ENCODE measurements at regions not wholly inside any gene's neighbourhood (a gene's known extent, or its start where the extent isn't known, plus 50 kb on each side); places are given as distances from the start of the nearest gene placed in this dataset.

DNA sequence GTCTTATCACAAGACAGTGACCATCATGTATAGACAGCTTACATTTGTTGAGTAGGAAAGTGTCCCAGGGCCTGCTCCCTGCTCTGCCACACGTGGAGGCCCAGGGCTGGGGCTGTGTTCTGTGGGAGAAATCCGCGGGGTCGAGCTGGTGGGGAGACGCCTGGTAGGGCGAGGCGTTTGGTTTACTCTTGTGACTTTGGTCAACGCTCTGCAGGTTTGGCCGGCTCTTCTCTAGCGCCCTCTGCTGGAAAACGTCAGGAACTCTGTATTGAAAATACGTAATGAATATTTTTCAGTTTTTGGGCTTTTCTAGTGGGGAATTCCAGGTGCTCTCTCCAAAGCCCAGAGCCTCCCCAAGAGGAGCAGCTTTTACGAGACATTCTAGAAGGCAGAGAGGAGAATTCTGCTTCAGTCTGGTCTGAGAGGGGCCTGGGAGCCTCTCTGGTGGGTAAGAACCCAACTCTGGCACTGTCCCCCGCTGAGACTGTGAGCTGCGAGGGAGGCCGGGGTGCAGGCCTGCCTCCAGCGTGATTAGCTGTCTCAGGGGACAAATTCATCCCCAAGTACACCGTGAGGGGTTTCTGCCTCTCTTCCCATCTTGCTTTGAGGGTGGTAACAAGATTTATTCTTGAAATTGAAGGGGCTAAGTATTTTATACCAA is 112.6 kb upstream of the RALGAPA2 start (continued):
- TF ChIP-seq, protein P1, sequence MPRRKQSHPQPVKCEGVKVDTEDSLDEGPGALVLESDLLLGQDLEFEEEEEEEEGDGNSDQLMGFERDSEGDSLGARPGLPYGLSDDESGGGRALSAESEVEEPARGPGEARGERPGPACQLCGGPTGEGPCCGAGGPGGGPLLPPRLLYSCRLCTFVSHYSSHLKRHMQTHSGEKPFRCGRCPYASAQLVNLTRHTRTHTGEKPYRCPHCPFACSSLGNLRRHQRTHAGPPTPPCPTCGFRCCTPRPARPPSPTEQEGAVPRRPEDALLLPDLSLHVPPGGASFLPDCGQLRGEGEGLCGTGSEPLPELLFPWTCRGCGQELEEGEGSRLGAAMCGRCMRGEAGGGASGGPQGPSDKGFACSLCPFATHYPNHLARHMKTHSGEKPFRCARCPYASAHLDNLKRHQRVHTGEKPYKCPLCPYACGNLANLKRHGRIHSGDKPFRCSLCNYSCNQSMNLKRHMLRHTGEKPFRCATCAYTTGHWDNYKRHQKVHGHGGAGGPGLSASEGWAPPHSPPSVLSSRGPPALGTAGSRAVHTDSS (CRISPR knock-in tag; conservative IDR thresholded peaks at IDR 0.05): no peak
- TF ChIP-seq EZH2 (conservative IDR thresholded peaks at IDR 0.05; ENCODE audit: low read depth, low read length): no peak
- TF ChIP-seq GLI4 (CRISPR knock-in tag; IDR thresholded peaks at IDR 0.05; ENCODE audit: borderline replicate concordance): no peak
- TF ChIP-seq, protein P2, sequence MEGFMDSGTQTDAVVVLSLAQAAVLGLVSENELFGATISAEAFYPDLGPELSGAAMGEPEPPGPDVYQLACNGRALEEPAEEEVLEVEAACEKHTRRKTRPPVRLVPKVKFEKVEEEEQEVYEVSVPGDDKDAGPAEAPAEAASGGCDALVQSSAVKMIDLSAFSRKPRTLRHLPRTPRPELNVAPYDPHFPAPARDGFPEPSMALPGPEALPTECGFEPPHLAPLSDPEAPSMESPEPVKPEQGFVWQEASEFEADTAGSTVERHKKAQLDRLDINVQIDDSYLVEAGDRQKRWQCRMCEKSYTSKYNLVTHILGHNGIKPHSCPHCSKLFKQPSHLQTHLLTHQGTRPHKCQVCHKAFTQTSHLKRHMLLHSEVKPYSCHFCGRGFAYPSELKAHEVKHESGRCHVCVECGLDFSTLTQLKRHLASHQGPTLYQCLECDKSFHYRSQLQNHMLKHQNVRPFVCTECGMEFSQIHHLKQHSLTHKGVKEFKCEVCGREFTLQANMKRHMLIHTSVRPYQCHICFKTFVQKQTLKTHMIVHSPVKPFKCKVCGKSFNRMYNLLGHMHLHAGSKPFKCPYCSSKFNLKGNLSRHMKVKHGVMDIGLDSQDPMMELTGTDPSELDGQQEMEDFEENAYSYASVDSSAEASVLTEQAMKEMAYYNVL (CRISPR knock-in tag; IDR thresholded peaks at IDR 0.05; ENCODE audit: borderline replicate concordance): no peak
- 0 out of 2 replicates have a peak, but pooled peaks have one; percentile 37 for TF ChIP-seq EED (CRISPR knock-in tag; IDR thresholded peaks at IDR 0.05)
- TF ChIP-seq ZNF816 (CRISPR knock-in tag; IDR thresholded peaks at IDR 0.05; ENCODE audit: borderline replicate concordance): no peak
- TF ChIP-seq, protein P3, sequence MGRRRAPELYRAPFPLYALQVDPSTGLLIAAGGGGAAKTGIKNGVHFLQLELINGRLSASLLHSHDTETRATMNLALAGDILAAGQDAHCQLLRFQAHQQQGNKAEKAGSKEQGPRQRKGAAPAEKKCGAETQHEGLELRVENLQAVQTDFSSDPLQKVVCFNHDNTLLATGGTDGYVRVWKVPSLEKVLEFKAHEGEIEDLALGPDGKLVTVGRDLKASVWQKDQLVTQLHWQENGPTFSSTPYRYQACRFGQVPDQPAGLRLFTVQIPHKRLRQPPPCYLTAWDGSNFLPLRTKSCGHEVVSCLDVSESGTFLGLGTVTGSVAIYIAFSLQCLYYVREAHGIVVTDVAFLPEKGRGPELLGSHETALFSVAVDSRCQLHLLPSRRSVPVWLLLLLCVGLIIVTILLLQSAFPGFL (CRISPR knock-in tag; IDR thresholded peaks at IDR 0.05): no peak
- no peak for TF ChIP-seq RAD51 (IDR thresholded peaks at IDR 0.05; ENCODE audit: borderline replicate concordance)
- TF ChIP-seq PPARG (CRISPR knock-in tag; conservative IDR thresholded peaks at IDR 0.05): no peak
- TF ChIP-seq, protein P4, sequence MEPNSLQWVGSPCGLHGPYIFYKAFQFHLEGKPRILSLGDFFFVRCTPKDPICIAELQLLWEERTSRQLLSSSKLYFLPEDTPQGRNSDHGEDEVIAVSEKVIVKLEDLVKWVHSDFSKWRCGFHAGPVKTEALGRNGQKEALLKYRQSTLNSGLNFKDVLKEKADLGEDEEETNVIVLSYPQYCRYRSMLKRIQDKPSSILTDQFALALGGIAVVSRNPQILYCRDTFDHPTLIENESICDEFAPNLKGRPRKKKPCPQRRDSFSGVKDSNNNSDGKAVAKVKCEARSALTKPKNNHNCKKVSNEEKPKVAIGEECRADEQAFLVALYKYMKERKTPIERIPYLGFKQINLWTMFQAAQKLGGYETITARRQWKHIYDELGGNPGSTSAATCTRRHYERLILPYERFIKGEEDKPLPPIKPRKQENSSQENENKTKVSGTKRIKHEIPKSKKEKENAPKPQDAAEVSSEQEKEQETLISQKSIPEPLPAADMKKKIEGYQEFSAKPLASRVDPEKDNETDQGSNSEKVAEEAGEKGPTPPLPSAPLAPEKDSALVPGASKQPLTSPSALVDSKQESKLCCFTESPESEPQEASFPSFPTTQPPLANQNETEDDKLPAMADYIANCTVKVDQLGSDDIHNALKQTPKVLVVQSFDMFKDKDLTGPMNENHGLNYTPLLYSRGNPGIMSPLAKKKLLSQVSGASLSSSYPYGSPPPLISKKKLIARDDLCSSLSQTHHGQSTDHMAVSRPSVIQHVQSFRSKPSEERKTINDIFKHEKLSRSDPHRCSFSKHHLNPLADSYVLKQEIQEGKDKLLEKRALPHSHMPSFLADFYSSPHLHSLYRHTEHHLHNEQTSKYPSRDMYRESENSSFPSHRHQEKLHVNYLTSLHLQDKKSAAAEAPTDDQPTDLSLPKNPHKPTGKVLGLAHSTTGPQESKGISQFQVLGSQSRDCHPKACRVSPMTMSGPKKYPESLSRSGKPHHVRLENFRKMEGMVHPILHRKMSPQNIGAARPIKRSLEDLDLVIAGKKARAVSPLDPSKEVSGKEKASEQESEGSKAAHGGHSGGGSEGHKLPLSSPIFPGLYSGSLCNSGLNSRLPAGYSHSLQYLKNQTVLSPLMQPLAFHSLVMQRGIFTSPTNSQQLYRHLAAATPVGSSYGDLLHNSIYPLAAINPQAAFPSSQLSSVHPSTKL (CRISPR knock-in tag; IDR thresholded peaks at IDR 0.05): peak; percentile 28; the same call in 1 of the 2 replicates
- no peak for TF ChIP-seq ISL2 (CRISPR knock-in tag; IDR thresholded peaks at IDR 0.05)
- TF ChIP-seq, protein P5, sequence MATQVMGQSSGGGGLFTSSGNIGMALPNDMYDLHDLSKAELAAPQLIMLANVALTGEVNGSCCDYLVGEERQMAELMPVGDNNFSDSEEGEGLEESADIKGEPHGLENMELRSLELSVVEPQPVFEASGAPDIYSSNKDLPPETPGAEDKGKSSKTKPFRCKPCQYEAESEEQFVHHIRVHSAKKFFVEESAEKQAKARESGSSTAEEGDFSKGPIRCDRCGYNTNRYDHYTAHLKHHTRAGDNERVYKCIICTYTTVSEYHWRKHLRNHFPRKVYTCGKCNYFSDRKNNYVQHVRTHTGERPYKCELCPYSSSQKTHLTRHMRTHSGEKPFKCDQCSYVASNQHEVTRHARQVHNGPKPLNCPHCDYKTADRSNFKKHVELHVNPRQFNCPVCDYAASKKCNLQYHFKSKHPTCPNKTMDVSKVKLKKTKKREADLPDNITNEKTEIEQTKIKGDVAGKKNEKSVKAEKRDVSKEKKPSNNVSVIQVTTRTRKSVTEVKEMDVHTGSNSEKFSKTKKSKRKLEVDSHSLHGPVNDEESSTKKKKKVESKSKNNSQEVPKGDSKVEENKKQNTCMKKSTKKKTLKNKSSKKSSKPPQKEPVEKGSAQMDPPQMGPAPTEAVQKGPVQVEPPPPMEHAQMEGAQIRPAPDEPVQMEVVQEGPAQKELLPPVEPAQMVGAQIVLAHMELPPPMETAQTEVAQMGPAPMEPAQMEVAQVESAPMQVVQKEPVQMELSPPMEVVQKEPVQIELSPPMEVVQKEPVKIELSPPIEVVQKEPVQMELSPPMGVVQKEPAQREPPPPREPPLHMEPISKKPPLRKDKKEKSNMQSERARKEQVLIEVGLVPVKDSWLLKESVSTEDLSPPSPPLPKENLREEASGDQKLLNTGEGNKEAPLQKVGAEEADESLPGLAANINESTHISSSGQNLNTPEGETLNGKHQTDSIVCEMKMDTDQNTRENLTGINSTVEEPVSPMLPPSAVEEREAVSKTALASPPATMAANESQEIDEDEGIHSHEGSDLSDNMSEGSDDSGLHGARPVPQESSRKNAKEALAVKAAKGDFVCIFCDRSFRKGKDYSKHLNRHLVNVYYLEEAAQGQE (IDR thresholded peaks at IDR 0.05; ENCODE audit: borderline replicate concordance in 1 of 2, low read depth in 1 of 2, low read length in 2 of 2): no peak
- TF ChIP-seq, protein P6, sequence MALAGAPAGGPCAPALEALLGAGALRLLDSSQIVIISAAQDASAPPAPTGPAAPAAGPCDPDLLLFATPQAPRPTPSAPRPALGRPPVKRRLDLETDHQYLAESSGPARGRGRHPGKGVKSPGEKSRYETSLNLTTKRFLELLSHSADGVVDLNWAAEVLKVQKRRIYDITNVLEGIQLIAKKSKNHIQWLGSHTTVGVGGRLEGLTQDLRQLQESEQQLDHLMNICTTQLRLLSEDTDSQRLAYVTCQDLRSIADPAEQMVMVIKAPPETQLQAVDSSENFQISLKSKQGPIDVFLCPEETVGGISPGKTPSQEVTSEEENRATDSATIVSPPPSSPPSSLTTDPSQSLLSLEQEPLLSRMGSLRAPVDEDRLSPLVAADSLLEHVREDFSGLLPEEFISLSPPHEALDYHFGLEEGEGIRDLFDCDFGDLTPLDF (CRISPR knock-in tag; IDR thresholded peaks at IDR 0.05): no peak
